ENCODE measurements at regions not wholly inside any gene's neighbourhood (a gene's known extent, or its start where the extent isn't known, plus 50 kb on each side); places are given as distances from the start of the nearest gene placed in this dataset.

- Histone ChIP-seq H3K36me3 (no peaks in the 10 kb centered on the region), H3K27ac (no peak overlapping the region), H3K4me1 (replicated peaks) (no peaks in the 10 kb centered on the region), H3K9me3 (no peaks in the 10 kb centered on the region), H3K27me3 (replicated peaks; ENCODE audit: insufficient read depth) (no peaks in the 10 kb centered on the region), H3K4me3 (no peak overlapping the region)
- DNase-seq (ENCODE audit: low spot score): no peak
- 75% methylated on average over 5 of the region's 5 CpGs for WGBS
- intact Hi-C loops (cut with DNase I): no loop called here
- TF ChIP-seq POLR2AphosphoS5 (IDR thresholded peaks at IDR 0.05) (no peak), POLR2A (IDR thresholded peaks at IDR 0.05) (no peak)
- TF ChIP-seq, protein P1, sequence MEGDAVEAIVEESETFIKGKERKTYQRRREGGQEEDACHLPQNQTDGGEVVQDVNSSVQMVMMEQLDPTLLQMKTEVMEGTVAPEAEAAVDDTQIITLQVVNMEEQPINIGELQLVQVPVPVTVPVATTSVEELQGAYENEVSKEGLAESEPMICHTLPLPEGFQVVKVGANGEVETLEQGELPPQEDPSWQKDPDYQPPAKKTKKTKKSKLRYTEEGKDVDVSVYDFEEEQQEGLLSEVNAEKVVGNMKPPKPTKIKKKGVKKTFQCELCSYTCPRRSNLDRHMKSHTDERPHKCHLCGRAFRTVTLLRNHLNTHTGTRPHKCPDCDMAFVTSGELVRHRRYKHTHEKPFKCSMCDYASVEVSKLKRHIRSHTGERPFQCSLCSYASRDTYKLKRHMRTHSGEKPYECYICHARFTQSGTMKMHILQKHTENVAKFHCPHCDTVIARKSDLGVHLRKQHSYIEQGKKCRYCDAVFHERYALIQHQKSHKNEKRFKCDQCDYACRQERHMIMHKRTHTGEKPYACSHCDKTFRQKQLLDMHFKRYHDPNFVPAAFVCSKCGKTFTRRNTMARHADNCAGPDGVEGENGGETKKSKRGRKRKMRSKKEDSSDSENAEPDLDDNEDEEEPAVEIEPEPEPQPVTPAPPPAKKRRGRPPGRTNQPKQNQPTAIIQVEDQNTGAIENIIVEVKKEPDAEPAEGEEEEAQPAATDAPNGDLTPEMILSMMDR (IDR thresholded peaks at IDR 0.05): no peak
Observed at GRCh38 chr6:16922282-16922681, 161.0 kb upstream of the ATXN1 start.

GRCh38 chr6:16921399-16922110, 160.3 kb upstream of the ATXN1 start:
- no peak overlapping the region for H3K27ac ChIP-seq
- H3K4me1 ChIP-seq (replicated peaks): no peaks in the 10 kb centered on the region
- intact Hi-C loops (cut with DNase I): no loop called here
- no peak overlapping the region for H3K4me3 ChIP-seq
- no peak for TF ChIP-seq POLR2AphosphoS5 (IDR thresholded peaks at IDR 0.05)
- TF ChIP-seq, protein P1 (IDR thresholded peaks at IDR 0.05): no peak
- no peak for TF ChIP-seq POLR2A (IDR thresholded peaks at IDR 0.05)
- H3K9me3 ChIP-seq: no peaks in the 10 kb centered on the region
- no peaks in the 10 kb centered on the region for H3K27me3 ChIP-seq (replicated peaks; ENCODE audit: insufficient read depth)
- DNase-seq (ENCODE audit: low spot score): no peak
- H3K36me3 ChIP-seq: no peaks in the 10 kb centered on the region
- 80% methylated on average over 6 of the region's 6 CpGs for WGBS

DNA sequence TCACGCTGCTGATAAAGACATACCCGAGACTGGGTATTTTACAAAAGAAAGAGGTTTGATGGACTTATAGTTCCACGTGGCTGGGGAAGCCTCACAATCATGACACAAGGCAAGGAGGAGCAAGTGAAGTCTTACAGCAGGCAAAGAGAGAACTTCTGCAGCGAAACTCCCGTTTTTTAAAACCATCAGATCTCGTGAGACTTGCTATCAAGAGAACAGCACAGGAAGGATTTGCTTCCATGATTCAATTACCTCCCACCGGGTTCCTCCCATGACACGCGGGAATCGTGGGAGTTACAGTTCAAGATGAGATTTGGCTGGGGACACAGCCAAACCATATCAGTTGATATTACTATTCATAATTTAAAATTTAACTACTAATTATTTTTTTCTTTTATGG, 157.3 kb upstream of the ATXN1 start:
- Histone ChIP-seq H3K36me3 (no peaks in the 10 kb centered on the region), H3K27ac (no peak overlapping the region), H3K9me3 (no peaks in the 10 kb centered on the region), H3K4me3 (no peak overlapping the region), H3K4me1 (replicated peaks) (no peaks in the 10 kb centered on the region), H3K27me3 (replicated peaks; ENCODE audit: insufficient read depth) (no peaks in the 10 kb centered on the region)
- WGBS: 74% methylated on average over 10 of the region's 10 CpGs
- intact Hi-C loops (cut with DNase I): no loop called here
- no peak for DNase-seq (ENCODE audit: low spot score)
- TF ChIP-seq, protein P1 (IDR thresholded peaks at IDR 0.05): no peak
- TF ChIP-seq POLR2AphosphoS5 (IDR thresholded peaks at IDR 0.05) (no peak), POLR2A (IDR thresholded peaks at IDR 0.05) (no peak)

- intact Hi-C loops (cut with DNase I): no loop called here
- 96% methylated on average over 3 of the region's 3 CpGs for WGBS
Observed at GRCh38 chr6:16914184-16914583, 152.9 kb upstream of the ATXN1 start.

More at GRCh38 chr6:16914184-16914583, 152.9 kb upstream of the ATXN1 start:
- H3K36me3 ChIP-seq: no peaks in the 10 kb centered on the region
- no peak overlapping the region for H3K4me3 ChIP-seq
- no peak overlapping the region for H3K27ac ChIP-seq
- no peaks in the 10 kb centered on the region for H3K4me1 ChIP-seq (replicated peaks)
- TF ChIP-seq POLR2AphosphoS5 (IDR thresholded peaks at IDR 0.05) (no peak), POLR2A (IDR thresholded peaks at IDR 0.05) (no peak)
- TF ChIP-seq, protein P1 (IDR thresholded peaks at IDR 0.05): no peak
- DNase-seq (ENCODE audit: low spot score): no peak
- no peaks in the 10 kb centered on the region for H3K9me3 ChIP-seq
- no peaks in the 10 kb centered on the region for H3K27me3 ChIP-seq (replicated peaks; ENCODE audit: insufficient read depth)

All from prostate gland (tissue), 2 donors.